Heart right ventricle (tissue), 16 donors: ENCODE measurements at regions not wholly inside any gene's neighbourhood (a gene's known extent, or its start where the extent isn't known, plus 50 kb on each side); places are given as distances from the start of the nearest gene placed in this dataset.

ENCODE experiments used
- ATAC-seq, 8 donors: fragments of 200-7000 bp; cut with Tn5 transposase; one replicate each; pipeline ENCODE4 v1.9.1; 2020; ENCODE audit warnings: mild to moderate bottlenecking in 8 of 8, moderate library complexity in 8 of 8, moderate number of reproducible peaks in 1 of 8
- DNase-seq, 2 donors: peaks; one replicate each; pipeline ENCODE4 v3.0.0-alpha.2; 2020
- H3K27ac ChIP-seq, 10 donors: fragments of 200-600 bp; sonication (generic) in 2 of 10; one replicate each; pipeline versions ENCODE4 v1.5.0 to v1.8.0; 2020 to 2022; ENCODE audit warnings: mild to moderate bottlenecking in 3 of 10
- H3K27me3 ChIP-seq, 7 donors: fragments of 200-600 bp; one replicate each; pipeline ENCODE4 v1.8.0; 2021 to 2022; ENCODE audit warnings: mild to moderate bottlenecking in 2 of 7
- H3K36me3 ChIP-seq, 9 donors: fragments of 200-600 bp; sonication (generic) in 1 of 9; one replicate each; pipeline versions ENCODE4 v1.5.0 to v1.8.0; 2020 to 2022; ENCODE audit warnings: mild to moderate bottlenecking in 2 of 9
- H3K4me1 ChIP-seq, 9 donors: fragments of 200-600 bp; sonication (generic) in 1 of 9; one replicate each; pipeline versions ENCODE4 v1.5.0 to v1.8.0; 2020 to 2022; ENCODE audit warnings: mild to moderate bottlenecking in 4 of 9
- H3K4me3 ChIP-seq, 10 donors: fragments of 200-600 bp; sonication (generic) in 2 of 10; one replicate each; pipeline versions ENCODE4 v1.5.0 to v1.8.0; 2020 to 2022; ENCODE audit warnings: mild to moderate bottlenecking in 7 of 10, moderate library complexity in 2 of 10
- H3K9me3 ChIP-seq, 11 donors: fragments of 200-600 bp in 10 of 11; sonication (generic) in 2 of 11; one replicate each; pipeline versions ENCODE4 v1.5.0 to v1.8.0; 2013 to 2022; ENCODE audit warnings: mild to moderate bottlenecking in 2 of 11, control low read depth in 1 of 11, moderate library complexity in 1 of 11
- CTCF ChIP-seq, 9 donors: fragments of 200-600 bp; sonication (generic) in 2 of 9; IDR thresholded peaks; one replicate each; pipeline versions ENCODE4 v1.5.0 to v1.8.0; 2021 to 2022; ENCODE audit warnings: antibody characterized with exemption in 9 of 9, mild to moderate bottlenecking in 5 of 9, moderate library complexity in 1 of 9
- WGBS, 2 donors: extraction: QIAGEN DNeasy Blood & Tissue Kit; methylation state at CpG; one replicate each; pipeline ENCODE4 v1.1.7; 2013; ENCODE audit warnings: inconsistent platforms in 1 of 2; 5-methylcytosine and 5-hydroxymethylcytosine counted together
- intact Hi-C, 10 donors: fragments of 100-400 bp; cut with DNase I; formaldehyde crosslinking; loops; one replicate each; pipeline versions ENCODE4 v1.11.1 to v1.14.2; 2022
- donor health status: Arrhythmogenic right ventricular cardiomyopathy.
- donor health status: ischemic (EF 13 %, LVEDD 7.1; RV severe dilation, severe dysfunction).
- donor health status: healthy with polysubstance abuse.
- donor health status: DM: no; HTN: yes; CAD: no.
- donor health status: DM: no; HTN: no; CAD: no.
- donor health status: ischemic (EF 25% LVEDD 6.9; RV normal size, moderate dysfunction).
- donor health status: ischemic (EF 25% LVEDD 5.7; RV mildly dilated, moderate dysfunction).
- donor health status: healthy.
- donor health status: DM: yes; HTN: yes; CAD: no.
- donor health status: Ischemic cardiomyopathy.
- donor health status: ischemic (EF 35%, LVEDD 5.7; RV mildly dilated, moderate dysfunction).
- donor health status: nonischemic (EF 11% LVEDD 7.7; RV severe dilation, severe dysfunction).
- donor health status: DM: yes; HTN: yes; CAD: no.
- donor health status: PGD.
- donor health status: ischemic (EF 29% LVEDD 5.4; RV normal size, mild dysfunction).
- donor health status: nonischemic (EF 23%, LVEDD 6.1; RV moderate dilation, normal function).

GRCh38 chr7:84492098-84493034, 297.8 kb upstream of the SEMA3A start:
- H3K27ac ChIP-seq = no peak overlapping the region
- ATAC-seq (no peak), DNase-seq (no peak)
- H3K36me3 ChIP-seq = no peaks in the 10 kb centered on the region
- H3K9me3 ChIP-seq = no peaks in the 10 kb centered on the region
- TF ChIP-seq CTCF (IDR thresholded peaks at IDR 0.05) = no peak
- no peaks in the 10 kb centered on the region for H3K4me1 ChIP-seq
- no peaks in the 10 kb centered on the region for H3K27me3 ChIP-seq
- H3K4me3 ChIP-seq = no peak overlapping the region
- 92 to 95% methylated on average over 13 of the region's 13 CpGs for WGBS, 2 donors
- intact Hi-C loops = no loop called here

- intact Hi-C loops = no loop called here
- H3K9me3 ChIP-seq = no peaks in the 10 kb centered on the region
- no peaks in the 10 kb centered on the region for H3K27me3 ChIP-seq
- no peak for ATAC-seq
- 88 to 94% methylated on average over 6 of the region's 6 CpGs for WGBS, 2 donors
- TF ChIP-seq CTCF (IDR thresholded peaks at IDR 0.05) = no peak
- H3K4me3 ChIP-seq = no peak overlapping the region
- no peak for DNase-seq
- no peaks in the 10 kb centered on the region for H3K36me3 ChIP-seq
- H3K27ac ChIP-seq = no peak overlapping the region
- H3K4me1 ChIP-seq = no peaks in the 10 kb centered on the region
Observed at GRCh38 chr7:84490661-84491060, 296.1 kb upstream of the SEMA3A start.

- Histone ChIP-seq H3K36me3 (no peaks in the 10 kb centered on the region), H3K4me3 (no peak overlapping the region), H3K4me1 (no peaks in the 10 kb centered on the region), H3K27me3 (no peaks in the 10 kb centered on the region), H3K9me3 (no peaks in the 10 kb centered on the region), H3K27ac (no peak overlapping the region)
- intact Hi-C loops = no loop called here
- no peak for ATAC-seq
- TF ChIP-seq CTCF (IDR thresholded peaks at IDR 0.05) = no peak
- no peak for DNase-seq
- 90 to 96% methylated on average over 3 of the region's 3 CpGs for WGBS, 2 donors
Observed at GRCh38 chr7:84484502-84485079, 290.0 kb upstream of the SEMA3A start.

- no peak for DNase-seq
- intact Hi-C loops = no loop called here
- Histone ChIP-seq H3K9me3 (no peaks in the 10 kb centered on the region), H3K27ac (no peak overlapping the region), H3K4me3 (no peak overlapping the region), H3K36me3 (no peaks in the 10 kb centered on the region), H3K27me3 (no peaks in the 10 kb centered on the region), H3K4me1 (no peaks in the 10 kb centered on the region)
- TF ChIP-seq CTCF (IDR thresholded peaks at IDR 0.05) = no peak
- 93 to 98% methylated on average over 1 of the region's 1 CpG for WGBS, 2 donors
- no peak for ATAC-seq
Observed at GRCh38 chr7:84482476-84482875, 287.9 kb upstream of the SEMA3A start.
